GM18511 (cell line): ENCODE measurements at regions not wholly inside any gene's neighbourhood (a gene's known extent, or its start where the extent isn't known, plus 50 kb on each side); places are given as distances from the start of the nearest gene placed in this dataset.
"Not testable (repeated sequence)": the region's sequence is repeated elsewhere in the genome, so short reads cannot be mapped to it uniquely, and the experiment has no call there.

Experiments
- ATAC-seq: cut with Tn5 transposase; IDR thresholded peaks from one replicate; pipeline ENCODE4 v1.9.1; 2021; ENCODE audit warnings: mild to moderate bottlenecking, moderate library complexity; ENCODE audit not compliant: unreplicated experiment

DNA sequence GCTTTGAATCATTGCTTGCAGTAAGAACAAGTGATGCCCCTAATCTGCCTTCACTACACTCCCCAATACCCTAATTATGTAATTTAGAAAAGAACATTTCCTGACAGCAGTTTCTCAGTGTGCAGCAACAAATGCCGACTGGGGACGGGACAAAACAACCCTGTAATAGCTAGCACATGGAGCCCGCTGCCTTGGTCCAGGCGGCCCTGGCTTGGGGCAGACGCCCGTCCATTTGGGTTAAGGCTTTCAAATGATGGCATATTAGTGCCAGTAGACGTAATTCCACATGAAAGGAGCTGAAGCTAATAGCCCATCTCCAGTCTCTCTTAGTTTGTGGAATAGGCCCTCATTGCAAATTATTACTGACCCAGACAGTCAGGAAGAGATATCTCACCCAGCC, 150.6 kb upstream of the PITX1 start:
- ATAC-seq, result no peak

DNA sequence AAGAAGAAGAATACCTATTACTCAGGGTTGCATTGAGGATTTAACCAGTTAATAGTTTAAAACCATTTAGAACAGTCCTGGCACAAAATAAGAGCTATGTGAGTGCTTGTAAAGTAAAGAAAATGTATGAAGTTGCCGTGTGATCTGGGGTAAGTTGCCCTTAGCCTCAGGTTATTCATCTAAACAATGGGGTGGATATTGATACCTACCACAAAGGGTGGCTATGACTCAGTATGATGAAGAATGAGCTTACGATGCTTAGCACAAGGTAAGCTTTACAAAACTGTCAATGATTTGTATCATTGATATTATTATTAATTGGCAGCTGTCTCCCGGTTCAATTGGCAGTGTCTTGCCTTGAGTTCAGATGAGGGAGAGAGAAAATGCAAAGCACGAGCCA, 149.4 kb upstream of the PITX1 start:
- no peak for ATAC-seq

DNA sequence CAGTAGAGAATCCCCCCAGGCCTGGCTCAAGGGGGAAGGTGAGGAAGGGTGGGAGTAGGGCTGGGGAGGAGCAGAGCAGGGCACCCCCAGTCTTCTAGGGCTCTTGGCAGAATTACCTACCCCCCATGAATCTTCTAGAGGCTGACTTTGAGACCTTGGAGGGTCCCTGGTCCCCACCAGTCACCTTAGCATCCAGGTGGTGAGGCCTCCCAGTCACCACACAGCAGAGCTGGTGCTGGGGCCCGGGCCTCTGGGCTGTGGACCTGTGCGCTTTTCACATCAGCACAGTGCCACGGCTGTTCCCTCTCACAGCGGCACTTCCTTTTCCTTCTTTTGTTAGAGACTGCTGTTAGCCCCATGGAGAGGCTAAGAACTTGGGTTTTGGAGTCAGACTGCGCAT, 148.6 kb upstream of the PITX1 start:
- ATAC-seq, result no peak

- ATAC-seq, result no peak
Measured at GRCh38 chr5:135181653-135182052, 147.6 kb upstream of the PITX1 start.

- ATAC-seq, result no peak
Measured at GRCh38 chr5:135179308-135179980, 145.4 kb upstream of the PITX1 start.

- ATAC-seq, result no peak
Measured at GRCh38 chr5:135178476-135179155, 144.6 kb upstream of the PITX1 start.

DNA sequence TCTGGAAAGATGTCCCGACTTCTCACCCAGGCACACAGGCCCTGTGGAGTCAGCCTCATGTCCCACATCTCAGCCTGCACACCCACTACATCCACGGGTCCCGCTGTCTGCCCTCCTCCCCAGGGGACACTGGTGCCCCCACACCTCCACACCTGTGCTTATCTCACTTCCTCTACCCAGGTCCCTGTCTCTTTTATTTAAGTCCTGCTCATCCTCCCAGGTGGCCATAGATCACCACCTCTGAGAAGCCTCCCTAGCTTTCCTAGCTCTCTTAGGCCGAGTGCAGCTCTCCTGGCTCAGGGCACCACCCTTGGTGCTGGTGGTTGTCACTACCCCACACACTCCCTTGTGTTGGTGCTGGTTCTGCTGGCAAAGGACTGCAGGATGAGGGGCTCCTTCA, 143.6 kb upstream of the PITX1 start:
- ATAC-seq, result no peak

DNA sequence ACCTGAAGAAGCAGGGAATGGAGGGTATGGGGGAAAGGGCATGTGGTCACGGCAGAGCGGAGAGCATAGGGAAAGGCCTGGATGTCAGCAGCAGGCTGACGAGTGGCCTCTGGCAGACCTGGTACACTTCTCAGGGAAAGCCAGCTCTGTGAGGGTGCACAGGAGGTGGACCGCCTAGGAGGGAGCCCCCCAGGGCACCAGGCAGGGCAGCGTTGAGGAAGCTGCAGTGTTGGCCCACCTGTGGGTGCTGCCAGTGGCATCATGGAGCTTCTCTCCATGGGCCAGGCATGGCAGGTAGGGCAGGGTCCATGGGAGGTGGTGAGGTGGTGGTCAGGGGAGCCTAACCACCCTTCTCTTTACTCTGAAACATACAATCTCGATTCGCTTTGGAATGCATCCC, 143.0 kb upstream of the PITX1 start:
- no peak for ATAC-seq

- no peak for ATAC-seq
Measured at GRCh38 chr5:135174315-135175096, 140.5 kb upstream of the PITX1 start.

DNA sequence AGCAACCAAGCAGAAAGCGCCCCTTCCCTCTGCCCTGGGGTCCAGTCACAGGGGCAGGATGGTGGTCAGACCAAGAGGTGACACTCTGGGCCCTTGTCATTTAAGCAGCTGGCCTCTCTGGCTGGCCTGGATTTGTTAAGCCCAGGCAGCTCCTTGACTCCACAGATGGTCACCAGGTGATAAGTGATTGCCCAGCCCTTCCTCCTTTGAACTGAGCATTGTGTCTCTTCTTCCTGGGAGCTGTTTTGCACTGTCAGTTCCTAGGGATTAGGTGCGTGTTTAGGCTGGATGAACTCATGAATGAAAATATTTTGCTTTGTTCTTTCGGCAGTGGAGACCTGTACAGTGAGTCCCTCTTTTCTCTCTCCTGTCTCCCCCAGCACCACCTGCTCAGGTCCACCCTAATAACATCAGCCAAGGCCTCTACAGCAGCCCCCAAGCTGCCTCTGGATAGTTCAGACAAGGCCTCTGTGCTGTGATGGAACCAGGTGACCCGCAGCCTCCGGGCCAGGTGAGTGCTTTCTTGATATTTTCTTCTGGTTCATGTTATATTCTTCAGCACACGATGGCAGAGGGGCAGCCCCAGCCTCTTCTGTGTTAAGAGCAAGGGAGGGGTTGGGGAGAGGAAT, 139.7 kb upstream of the PITX1 start:
- ATAC-seq, result no peak

DNA sequence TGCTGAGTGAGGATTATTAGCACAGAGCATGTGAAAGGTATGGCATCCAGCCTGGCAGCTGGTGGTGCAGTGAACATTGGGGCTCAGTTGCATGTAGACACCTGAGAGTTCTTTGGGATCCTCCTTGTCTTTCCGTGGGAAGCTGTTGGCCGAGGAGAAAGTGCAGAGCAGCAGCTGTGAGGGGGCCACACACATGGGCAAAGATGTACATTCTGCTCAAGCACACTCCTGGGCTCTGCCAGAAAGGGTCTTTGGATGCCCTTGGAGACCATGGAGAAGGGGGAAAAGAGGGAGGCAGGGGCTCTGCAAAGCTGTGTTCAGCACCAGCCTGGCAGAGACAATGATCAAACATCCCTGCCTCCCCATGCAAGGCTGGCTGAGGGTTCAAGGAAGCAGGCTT, 138.7 kb upstream of the PITX1 start:
- ATAC-seq, result no peak

DNA sequence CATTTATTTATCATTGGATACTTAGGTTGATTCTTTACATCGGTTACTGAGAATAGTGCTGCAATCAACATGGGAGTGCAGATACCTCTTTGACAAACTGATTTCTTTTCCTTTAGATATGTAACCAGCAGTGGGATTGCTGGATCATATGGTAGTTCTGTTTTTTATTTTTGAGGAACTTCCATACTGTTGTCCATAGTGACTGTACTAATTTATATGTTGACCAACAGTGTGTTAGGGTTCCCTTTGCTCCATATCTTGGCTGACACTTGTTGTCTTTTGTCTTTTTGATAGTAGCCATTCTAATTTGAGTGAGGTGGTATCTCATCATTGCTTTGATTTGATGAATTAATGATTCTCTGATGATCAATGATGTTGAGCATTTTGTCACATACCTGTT, 137.3 kb upstream of the PITX1 start:
- ATAC-seq, result no peak

DNA sequence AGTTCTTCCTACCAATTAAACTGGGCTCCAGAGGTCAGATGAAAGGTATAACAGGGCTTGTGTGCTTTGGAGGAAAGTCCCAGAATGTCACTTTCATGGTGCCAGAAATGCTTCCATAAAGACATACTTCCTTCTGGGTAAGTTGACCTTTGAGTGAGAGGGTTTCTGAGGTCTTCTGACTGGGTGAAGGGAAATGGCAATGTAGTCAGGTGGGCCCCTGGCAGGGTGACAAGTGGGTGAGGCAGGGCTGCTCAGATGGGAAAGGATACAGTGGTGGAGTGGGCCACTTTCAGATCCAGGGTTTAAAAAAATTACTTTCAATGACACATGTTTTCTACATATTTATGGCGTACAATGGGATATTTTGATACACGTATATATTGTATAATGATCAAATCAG, 136.5 kb upstream of the PITX1 start:
- ATAC-seq, result no peak

DNA sequence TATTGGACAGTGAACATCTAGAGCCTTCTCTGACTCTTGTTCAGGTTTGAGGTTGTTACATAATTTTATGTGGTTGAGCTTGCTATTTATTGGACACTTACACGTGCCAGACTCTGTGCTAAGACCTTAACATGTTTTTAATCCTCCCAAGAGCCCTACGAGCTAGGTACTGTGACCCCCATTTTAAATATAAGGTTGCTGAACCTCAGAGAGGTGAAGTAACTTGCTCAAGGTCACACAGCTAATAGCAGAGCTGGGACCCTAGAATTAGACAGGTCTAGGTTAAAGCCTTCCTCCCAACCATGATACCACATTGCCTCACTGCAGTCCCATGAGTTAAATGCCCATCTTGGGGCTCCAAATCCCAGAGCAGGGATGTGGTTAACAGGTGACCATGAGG, 135.7 kb upstream of the PITX1 start:
- ATAC-seq, result no peak

GRCh38 chr5:135167634-135168033, 133.6 kb upstream of the PITX1 start:
- ATAC-seq, result no peak

- not testable (repeated sequence) for ATAC-seq
Measured at GRCh38 chr5:135164873-135165614, 131.0 kb upstream of the PITX1 start.

DNA sequence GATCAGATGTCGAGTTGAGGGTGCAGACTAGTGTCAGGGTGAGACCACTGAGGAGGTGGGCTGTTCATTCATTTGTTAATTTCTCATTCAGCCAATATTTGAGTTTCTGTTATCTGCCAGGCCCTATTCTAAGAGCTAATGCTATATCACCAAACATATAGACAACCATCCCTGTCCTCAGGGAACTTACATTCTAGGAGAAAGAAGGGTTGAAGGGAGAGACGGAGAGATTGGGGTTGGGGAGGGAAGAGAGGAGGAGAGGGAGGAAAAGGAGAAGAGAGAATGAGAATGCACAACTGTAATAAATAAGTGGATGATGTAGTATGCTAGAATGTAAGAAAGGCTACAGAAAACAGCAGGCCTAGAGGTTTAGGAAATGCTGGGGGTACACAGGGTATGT, 129.9 kb upstream of the PITX1 start:
- ATAC-seq, result no peak

GRCh38 chr5:135163391-135163790, 129.4 kb upstream of the PITX1 start:
- ATAC-seq, result no peak

DNA sequence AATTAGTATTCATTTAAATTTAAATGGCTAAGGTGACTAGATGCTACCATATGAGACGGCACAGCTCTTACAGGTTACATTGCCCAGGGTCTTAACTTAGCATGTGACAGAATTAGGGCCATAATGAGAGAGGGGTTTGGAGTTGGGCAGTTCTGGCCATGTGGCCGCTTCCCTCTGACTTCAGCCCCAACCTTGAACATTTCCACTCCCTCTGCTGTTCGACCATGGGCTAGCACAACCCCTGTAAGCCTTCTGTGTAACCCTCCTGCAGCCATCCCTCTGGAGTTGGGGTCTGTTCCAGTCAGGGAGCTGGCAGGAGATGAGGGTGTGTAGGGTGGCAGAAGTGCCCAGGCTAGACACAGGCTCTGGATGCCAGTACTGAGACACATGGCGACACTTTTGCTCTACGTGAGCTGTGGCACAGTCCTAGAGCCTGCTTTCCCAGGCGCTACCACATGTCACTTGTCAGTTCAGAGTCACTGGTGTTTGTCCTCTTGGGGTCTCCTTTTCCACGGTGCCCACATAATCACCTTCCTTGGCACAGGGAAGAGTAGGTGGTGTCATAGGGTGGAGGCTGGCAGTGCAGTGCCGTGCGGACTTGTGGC, 128.7 kb upstream of the PITX1 start:
- no peak for ATAC-seq

DNA sequence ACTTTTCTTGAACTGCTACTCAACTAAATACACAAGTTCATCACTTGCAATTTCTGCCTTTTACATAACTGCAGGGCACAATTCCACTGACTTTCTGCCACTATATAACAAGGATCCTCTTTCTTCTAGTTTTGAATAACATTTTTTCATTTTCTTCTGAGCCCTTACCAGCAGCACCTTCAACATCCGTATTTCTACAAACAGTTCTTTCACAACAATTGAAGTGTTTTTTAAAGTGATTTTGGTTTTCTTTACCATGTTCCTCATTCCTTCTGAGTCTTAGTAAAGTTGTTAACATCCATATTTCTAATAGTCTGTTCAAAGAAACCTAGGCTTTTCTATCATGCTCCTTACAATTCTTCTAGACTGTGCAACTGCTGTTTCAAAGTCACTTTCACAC, 127.2 kb upstream of the PITX1 start:
- ATAC-seq, result no peak
